GM12878 (cell line): ENCODE measurements at regions not wholly inside any gene's neighbourhood (a gene's known extent, or its start where the extent isn't known, plus 50 kb on each side); places are given as distances from the start of the nearest gene placed in this dataset.

Source experiments
- BACH1 ChIP-seq: fragments of 450-650 bp; IDR thresholded peaks from 2 replicates; pipeline ENCODE4 v1.6.1; 2017; ENCODE audit warnings: mild to moderate bottlenecking, borderline replicate concordance
- BCLAF1 ChIP-seq: fragments of 450-650 bp; IDR thresholded peaks from 2 replicates; pipeline ENCODE4 v1.6.1; 2017; ENCODE audit warnings: antibody characterized with exemption, mild to moderate bottlenecking, moderate library complexity
- CEBPZ ChIP-seq: fragments of 150-350 bp; IDR thresholded peaks from 2 replicates; pipeline ENCODE4 v1.6.1; 2016; ENCODE audit warnings: low read depth, low read length
- FOXK2 ChIP-seq: fragments of 450-650 bp; IDR thresholded peaks from 2 replicates; pipeline ENCODE4 v1.6.1; 2017; ENCODE audit warnings: mild to moderate bottlenecking, moderate library complexity
- GATAD2B ChIP-seq: fragments of 450-650 bp; conservative IDR thresholded peaks from 2 replicates; pipeline ENCODE4 v1.6.1; 2017; ENCODE audit warnings: low read depth, mild to moderate bottlenecking, moderate library complexity
- MEF2B ChIP-seq: fragments of 450-650 bp; IDR thresholded peaks from 2 replicates; pipeline ENCODE4 v1.6.1; 2018; ENCODE audit warnings: mild to moderate bottlenecking, moderate library complexity; ENCODE audit not compliant: partially characterized antibody, poor library complexity, severe bottlenecking
- MTA2 ChIP-seq: fragments of 450-650 bp; IDR thresholded peaks from 2 replicates; pipeline ENCODE4 v1.6.1; 2016; ENCODE audit warnings: low read depth, mild to moderate bottlenecking, moderate library complexity
- TAF1 ChIP-seq: IDR thresholded peaks from 2 replicates; pipeline ENCODE4 v1.6.1; 2011; ENCODE audit warnings: mild to moderate bottlenecking, low read depth, low read length, borderline replicate concordance
- ZNF274 ChIP-seq: IDR thresholded peaks from one replicate; pipeline ENCODE4 v1.8.0; 2011; ENCODE audit not compliant: insufficient read length, insufficient read depth

- TF ChIP-seq CEBPZ, result no peak
- TF ChIP-seq TAF1, result no peak
- no peak for TF ChIP-seq MEF2B
- no peak for TF ChIP-seq BACH1
- TF ChIP-seq ZNF274, result no peak
- TF ChIP-seq GATAD2B, result no peak
- TF ChIP-seq BCLAF1, result no peak
- no peak for TF ChIP-seq FOXK2
- no peak for TF ChIP-seq MTA2
These were observed 92.3 kb downstream of the TMEM212 start (continued) for GRCh38 chr3:171935261-171936123.
